GM23338 (cell line): ENCODE measurements at regions not wholly inside any gene's neighbourhood (a gene's known extent, or its start where the extent isn't known, plus 50 kb on each side); places are given as distances from the start of the nearest gene placed in this dataset.

ENCODE experiments used
- CREB1 ChIP-seq: fragments of 250-450 bp; sonication (Bioruptor Pico); IDR thresholded peaks from 2 replicates; pipeline ENCODE4 v1.5.0; 2020; ENCODE audit warnings: low read depth, mild to moderate bottlenecking, moderate library complexity
- CTCF ChIP-seq, 2 experiments: fragments of 200-600 bp in 1 of 2; sonication (generic) in 1 of 2; conservative IDR thresholded peaks; 2 replicates each; pipeline versions ENCODE4 v1.5.1 to v1.6.1; 2016 to 2017; ENCODE audit warnings: antibody characterized with exemption in 2 of 2, low read depth in 2 of 2, mild to moderate bottlenecking in 2 of 2, moderate library complexity in 1 of 2
- EZH2 ChIP-seq: fragments of 200-600 bp; sonication (generic); IDR thresholded peaks from one replicate; pipeline ENCODE4 v1.8.0; 2017; ENCODE audit warnings: antibody characterized with exemption, mild to moderate bottlenecking, low read depth; ENCODE audit not compliant: unreplicated experiment
- EZH2phosphoT487 ChIP-seq: fragments of 200-600 bp; sonication (generic); IDR thresholded peaks from one replicate; pipeline ENCODE4 v1.8.1; 2018; ENCODE audit warnings: antibody characterized with exemption; ENCODE audit not compliant: unreplicated experiment
- JUNB ChIP-seq: IDR thresholded peaks from one replicate; pipeline ENCODE4 v1.6.1; 2016; ENCODE audit warnings: antibody characterized with exemption; ENCODE audit not compliant: unreplicated experiment
- POLR2AphosphoS5 ChIP-seq: IDR thresholded peaks from 2 replicates; pipeline ENCODE4 v1.6.1; 2016; ENCODE audit warnings: antibody characterized with exemption, low read depth
- REST ChIP-seq: IDR thresholded peaks from one replicate; pipeline ENCODE4 v1.6.1; 2018; ENCODE audit warnings: antibody characterized with exemption; ENCODE audit not compliant: unreplicated experiment

- TF ChIP-seq CTCF (conservative IDR thresholded peaks at IDR 0.05; ENCODE audit: low read depth in 2 of 2) = no peak
- no peak for TF ChIP-seq POLR2AphosphoS5
- no peak for TF ChIP-seq EZH2phosphoT487
- no peak for TF ChIP-seq REST
- no peak for TF ChIP-seq CREB1 (CRISPR knock-in tag)
- TF ChIP-seq JUNB = no peak
- TF ChIP-seq EZH2 = no peak
Measured at GRCh38 chr1:88014131-88014530, 669.9 kb upstream of the PKN2 start.
